ENCODE measurements at regions not wholly inside any gene's neighbourhood (a gene's known extent, or its start where the extent isn't known, plus 50 kb on each side); places are given as distances from the start of the nearest gene placed in this dataset.

DNA sequence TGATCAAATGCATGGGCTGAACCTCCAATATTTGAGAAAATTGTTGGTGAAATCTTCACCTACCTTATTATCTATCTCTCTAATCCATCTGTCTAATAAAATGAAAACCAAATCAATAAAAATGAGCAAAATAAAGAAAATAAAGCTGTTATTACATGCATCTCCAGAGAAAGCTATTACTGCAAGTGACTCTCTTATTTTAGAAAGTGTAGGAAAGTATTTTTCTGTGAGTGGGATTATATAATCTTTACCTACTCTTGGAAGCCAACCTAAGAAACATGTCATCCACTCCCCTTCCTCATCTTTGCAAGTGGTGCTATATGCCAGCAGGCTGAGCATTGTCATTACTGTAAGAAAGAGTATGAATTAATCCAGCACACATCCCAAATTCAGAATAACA, 191.5 kb upstream of the RFC3 start:
- no peak for DNase-seq (ENCODE audit: low read depth)

DNA sequence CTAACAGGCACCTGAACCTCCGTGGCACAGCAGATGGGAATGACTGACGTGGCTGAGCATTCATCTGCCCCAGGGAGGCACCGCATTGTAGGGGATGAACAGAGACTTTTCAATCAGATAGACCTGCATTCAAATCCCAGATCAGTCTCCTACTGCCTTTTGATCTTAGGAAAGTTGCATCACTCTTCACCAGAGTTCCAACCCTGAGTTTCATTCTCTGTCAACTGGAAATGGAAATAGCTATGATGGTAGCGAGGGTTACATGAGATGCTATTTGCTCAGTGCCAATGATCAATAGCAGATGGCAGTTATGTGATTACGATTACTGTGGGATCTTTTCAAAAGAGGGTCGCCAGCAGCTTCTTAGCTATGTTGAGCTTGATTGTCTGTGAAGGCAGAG, 189.3 kb upstream of the RFC3 start:
- DNase-seq (ENCODE audit: low read depth): no peak

DNA sequence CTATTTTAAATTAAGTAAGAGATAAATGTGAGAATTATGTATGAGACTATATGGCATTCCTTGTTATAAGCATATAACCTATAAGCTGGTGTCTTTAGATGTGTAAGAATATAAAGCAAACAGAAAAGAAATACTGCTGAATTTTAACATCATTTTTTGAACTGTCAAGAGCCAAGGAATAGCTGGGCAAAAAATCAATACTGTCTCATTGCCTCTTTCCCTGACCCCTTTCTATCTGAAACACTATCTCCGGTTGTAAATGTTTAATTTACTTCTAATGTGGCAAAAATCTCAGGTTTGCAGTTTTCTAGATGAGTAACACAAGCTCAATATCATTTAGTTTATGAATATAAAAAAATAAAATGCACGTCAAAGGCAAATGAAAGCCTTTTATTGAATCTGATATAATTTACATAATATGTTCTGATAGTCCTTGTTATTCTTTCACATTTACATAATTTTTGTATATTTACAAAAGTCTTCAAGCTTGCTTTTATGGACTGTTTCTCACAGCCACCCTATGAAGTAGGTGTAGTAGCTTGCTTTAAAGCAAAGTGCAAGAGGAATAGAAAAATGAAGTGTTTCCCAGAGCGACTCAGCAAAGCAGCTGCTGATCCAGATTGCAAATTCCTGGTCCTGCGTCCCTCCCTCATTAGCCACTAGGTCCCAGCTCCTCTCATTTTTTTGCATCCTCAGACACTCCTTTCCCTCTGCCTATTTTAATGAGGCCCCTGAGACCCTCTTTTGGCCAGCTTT, 188.2 kb upstream of the RFC3 start:
- DNase-seq (ENCODE audit: low read depth): no peak

DNA sequence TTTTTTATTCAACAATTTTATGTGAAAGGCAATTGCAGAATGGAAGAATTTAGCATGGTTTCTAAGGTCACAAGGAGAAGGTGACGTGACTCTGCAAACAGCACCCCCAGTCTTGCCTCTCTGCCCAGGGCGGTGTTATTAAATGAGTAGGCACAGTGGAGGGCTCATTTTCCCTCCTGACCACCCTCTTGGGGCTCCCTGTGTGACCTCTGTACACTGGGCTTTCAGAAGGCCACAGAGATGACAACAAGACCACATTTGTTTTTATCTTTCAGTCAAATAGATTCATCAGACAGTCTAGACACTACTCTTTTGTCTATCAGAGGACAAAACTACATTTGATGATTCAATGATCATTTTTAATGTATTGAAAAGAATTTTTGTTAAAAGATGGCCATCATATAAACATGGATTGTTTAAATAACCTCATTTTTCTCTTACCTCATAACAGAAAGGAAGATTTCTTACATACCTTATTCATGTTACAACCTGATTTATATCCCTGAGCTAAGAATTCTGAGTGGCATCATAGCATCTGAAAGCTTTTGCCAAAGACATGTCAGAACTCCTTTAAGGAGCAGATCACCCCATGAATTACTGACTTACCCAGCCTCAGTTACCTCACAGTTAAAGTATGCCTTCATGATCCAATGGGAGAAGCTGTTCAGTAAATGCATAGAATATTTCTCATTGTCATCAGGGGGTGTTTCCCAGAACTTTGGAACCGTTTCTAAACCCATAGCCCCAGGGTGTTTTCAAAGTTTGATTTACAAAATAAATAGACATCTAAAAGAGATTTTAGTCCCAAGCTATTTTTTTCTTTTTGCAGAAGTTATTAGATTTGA, 184.0 kb upstream of the RFC3 start:
- no peak for DNase-seq (ENCODE audit: low read depth)

DNA sequence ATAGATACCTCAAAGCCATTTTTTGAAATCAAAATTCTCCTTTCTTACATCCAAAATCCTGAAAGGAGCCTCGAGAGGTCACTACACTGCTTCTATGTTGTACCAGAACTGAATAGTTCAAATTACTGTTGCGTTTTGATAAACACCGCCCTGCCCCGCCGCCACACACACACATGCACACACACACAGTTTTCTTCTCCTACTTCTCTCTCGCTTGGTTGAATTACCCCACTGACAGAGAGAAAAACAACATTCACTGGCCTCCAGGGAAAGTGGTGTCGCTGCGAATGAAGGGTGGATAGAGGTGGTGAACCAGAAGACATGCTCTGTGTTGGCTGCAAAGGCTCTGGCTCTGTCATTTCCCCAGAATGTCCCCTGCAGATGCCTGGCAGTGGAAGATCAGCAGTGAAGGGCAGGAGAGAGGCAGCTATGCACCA, 183.4 kb upstream of the RFC3 start:
- DNase-seq (ENCODE audit: low read depth): no peak

DNA sequence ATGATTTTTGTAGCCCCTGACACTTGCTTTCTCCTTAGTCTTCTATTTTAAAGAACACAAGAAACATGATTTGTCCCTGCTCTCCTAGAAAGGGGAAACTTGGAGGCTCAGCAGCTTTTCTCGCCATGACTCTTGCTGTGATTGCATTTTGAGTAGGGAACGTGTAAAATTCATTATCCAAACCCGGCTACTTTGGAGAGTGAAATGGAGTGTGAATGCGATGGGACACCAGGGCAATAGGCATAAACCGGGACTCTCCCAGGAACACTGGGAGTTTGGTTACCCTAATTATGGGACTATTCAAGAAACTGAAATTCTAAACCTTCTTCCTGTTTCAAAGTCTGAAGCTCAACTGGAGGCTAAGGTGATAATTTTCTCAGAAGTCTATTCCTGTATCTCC, 181.7 kb upstream of the RFC3 start:
- no peak for DNase-seq (ENCODE audit: low read depth)

DNA sequence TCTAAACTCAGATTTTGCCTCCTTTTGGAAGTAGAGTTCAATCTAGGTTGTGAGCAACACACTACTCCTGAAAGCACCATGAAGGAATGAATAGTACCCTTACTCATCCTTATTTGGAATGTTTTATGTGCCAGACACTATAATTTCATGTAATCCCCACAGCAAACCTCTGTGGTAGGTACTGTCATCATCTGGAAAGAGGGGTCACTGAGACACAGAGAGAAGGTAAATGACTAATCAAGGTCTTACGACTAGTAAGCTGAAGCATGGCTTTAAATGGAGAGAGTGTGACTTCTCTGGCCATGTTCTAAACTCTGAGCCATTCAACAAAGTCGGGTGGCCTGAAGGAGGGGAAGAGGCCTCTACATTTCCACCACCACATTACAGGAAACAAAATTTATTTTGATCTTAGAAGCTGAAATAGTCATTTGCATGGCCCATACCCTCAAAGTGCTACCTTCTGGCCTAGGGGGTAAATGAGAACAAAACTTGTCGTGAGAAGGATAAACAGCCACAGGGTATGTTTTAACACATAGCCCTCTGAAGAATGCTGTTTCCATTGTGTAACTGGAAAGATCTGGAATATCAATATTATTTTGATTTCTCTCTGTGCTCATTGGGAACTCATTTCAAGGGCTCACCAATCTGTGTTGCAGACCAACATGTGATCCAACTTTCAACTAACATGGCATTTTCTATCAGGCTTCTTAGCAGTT, 180.8 kb upstream of the RFC3 start:
- no peak for DNase-seq (ENCODE audit: low read depth)

DNA sequence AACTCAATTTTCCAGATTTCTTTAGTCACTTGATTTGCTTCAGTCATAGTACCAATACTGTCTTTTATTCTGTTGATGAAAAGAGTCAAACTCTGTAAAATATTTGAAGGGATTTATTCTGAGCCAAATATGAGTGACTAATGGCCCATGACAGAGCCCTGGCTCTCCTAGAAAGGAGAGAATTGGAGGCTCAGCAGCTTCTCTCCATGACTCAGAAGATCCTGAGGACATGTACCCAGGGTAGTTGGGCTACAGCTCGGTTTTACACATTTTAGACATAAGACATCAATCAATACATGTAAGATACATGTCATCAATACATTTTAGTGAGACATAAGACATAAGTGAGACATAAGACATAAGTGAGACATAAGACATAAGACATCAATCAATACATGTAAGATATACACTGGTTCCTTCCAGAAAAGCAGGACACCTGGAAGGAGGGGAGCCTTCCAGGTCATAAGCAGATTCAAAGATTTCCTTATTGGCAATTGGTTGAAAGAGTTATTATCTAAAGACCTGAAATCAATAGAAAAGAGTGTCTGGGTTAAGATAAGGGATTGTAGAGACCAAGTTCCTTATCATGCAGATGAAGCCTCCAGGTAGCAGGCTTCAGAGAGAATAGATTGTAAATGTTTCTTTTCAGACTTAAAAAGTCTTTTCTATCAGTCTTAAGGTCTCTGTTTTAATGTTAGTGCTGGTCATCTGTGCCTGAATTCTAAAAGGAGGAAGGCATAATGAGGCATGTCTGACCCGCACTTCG, 179.8 kb upstream of the RFC3 start:
- DNase-seq (ENCODE audit: low read depth): no peak

DNA sequence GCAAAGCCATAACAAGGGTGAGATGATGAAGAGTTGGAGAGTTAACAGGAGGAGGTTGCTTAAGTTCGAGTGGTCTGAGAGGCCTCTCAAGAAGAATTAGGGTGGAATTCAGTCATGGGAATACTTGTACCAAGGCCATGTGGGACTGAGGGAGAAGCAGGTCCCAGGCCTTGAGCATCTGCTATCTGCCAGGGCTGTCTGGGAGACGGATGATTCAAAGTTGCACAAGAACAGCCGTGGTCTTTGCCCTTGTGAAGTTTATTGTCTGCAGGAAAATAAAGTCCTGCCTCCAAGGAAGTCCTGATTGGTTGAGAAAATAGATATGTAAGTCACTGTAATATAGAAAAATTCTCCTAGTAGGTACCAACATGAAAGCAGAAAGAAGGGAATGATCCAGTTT, 178.8 kb upstream of the RFC3 start:
- DNase-seq (ENCODE audit: low read depth): no peak

DNA sequence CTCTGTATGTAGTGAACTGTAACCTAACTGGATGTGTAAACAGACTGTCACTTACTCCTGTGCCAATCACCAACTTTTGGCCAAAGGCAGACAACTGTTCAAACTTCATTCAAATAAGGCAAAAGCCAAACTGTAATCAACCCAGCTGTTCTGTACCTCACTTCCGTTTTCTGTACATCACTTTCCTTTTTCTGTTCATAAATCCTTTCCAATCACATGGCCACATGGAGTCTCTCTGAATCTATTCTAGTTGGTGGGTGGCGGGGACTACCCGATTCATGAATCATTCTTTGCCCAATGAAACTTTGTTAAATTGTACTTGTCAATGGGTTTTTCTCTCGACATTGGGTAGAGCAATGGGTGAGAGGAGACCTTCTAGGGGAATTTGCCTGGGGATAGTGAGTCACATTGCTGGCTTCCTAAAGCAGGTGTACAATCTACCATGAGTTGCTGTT, 178.3 kb upstream of the RFC3 start:
- DNase-seq (ENCODE audit: low read depth): peak; percentile 42

DNA sequence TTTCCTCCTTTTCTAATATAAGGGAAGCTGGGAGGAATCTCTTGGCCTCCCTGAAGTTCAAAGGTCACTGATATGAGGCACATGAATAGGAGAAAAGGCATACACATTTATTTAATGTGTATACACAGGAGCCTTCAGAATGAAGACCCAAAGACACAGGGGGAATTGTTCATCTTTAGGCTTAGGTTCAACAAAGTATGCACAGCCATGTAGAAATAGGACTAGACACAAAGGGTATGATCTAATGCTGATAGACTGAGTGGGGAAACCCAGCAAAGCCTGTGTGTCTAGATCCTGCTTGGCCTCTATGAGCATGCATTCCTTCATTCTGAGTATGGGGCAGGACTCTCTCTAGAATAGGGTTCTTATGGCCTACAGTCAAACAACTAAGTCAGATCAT, 177.1 kb upstream of the RFC3 start:
- DNase-seq (ENCODE audit: low read depth): no peak

DNA sequence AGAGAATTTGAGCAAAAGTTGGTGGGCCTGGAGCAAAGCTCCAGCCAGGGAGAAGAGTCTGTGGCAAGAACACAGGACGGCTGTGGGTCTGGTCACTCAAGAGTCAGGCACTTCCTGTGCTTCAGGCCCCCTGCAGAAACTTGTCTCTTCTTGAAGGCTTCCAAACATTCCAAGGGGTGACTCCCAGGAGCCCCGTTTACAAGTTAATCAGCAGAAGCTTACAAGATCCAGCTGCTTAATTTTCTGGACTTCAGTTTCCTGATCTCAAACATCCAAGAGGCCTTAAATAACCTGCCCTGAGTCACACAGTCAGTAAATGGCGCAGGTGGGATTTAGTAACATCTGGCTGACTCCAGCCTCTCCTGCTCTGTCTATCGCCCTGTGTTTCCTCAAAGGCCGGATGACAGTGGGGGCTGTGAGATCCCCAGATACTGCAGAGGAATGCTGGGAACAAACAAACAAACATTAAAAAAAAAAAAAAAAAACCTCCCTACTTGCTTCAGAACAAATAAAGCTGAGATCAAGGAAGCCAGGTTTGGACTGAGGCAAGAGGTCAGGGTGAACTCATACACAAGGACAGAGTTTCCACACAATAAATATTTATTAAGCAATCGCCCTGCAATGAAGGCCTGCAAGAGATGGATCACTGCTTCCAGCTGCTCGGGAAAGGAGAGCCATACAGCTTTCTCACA, 175.4 kb upstream of the RFC3 start:
- DNase-seq (ENCODE audit: low read depth): no peak

DNA sequence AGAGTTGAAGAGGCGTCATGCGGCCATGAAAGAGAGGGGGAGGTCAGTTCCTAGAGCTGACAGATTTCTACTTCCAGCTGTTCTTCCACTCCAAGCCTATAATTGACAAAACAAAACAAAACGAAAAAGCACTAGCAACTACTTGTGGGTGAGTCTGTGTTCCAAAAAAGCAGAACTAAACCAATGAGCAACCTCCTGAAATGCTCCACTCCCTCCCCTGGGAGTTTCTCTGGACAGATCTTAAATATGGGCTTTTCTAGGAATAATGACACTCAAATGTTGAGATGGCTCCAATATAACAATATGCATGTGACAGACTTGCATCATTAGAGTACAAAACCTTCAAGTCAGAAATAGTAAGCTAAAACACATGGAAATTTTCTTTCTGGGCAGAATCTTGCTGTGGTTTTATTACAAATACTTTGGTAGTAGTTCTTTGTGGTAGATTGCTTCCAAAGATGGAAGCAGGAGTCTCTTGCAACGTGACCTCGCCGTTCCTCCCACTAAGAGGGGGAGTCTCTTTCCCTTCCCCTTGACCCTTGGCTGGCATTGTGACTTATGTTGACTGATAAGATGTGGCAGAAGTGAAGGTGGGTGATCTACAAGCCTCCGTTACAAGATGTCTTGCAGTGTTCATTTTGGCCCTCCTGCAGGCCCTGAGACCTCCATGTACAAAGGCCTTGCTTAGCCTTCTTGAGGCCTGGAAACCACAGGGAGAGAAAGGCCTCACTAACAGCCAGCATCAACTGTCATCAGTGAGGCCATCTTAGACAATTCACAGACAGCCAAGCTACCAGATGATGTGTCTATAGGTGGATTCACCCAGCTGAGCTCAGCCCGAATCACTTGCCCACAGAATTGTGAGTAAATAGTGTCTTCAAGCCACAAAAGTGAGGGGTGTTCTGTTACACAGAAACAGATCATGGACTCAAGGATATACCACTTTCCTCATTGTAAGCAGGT, 173.1 kb upstream of the RFC3 start:
- DNase-seq (ENCODE audit: low read depth): no peak

DNA sequence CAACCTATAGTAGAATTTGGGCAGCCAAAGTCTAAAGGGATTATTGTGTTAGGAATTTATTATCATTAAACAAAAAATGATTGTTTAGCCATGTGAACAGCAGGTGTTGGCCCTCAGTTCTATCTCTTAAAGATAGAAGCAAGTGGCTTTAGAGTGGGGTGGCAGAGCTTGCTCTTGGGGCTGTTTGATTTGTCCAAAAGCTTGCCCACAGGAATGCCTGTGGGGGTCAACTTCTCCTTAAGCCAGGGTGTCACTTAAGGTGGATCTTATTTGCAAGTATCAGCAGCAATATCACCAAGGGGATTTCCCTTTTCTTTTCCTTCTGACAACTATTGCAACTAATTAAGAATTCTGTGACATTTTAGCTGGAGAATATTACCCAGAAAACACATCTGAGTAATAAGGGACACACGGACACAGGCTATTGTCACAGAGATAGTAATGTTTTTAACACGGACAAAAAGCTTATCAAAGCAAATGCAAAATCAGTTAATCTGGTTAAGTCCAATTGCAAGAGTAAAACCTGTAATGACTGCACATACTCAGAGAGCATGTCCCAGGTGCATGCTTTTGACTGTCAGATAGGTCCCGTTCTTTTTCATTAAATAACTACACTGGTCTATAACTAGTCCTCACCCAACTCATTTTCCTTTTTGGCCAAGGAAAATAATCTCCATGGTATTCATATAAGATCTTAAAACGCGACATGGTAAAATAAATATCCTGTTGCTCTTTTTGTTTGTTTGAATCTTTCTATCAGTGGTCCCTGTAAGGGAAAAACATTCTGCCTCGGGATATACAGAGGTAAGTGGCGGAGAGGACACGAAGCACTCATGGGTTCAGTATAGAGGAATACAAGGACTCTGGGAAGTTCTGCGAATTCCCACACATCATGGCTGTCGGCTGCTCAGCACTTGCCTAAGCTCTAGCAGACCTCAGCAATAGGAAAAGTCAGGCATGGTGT, 172.1 kb upstream of the RFC3 start:
- DNase-seq (ENCODE audit: low read depth): no peak

DNA sequence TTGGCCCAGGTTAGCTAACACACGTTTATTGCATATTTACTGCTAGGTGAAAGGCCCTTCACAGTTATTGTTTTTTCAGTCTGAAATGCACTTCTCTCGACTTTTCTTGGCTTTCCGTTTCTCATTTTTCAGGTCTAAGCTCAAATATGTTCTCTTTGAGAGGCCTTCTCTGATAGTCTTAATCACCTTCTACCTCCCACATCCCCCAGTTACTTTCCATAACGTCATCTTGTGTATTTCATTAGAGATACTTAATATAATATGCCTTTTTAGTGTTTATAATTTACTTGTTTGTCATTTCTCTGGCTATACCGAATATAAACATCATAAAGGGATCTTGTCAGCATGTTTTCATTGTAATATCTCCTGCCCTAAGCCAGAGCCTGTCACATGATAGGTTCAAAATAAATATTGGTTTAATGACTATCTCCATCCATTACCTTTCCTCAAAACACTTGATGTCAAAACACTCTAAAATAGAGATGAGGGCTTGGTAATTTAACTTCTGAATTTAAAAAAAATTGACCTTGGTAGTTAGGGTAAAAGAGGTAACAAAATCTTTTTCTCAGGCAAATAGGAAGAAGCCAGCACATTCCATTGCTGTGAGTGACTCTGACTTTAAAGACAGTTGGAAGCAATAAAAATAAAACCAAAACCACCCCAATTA, 168.6 kb upstream of the RFC3 start:
- no peak for DNase-seq (ENCODE audit: low read depth)

DNA sequence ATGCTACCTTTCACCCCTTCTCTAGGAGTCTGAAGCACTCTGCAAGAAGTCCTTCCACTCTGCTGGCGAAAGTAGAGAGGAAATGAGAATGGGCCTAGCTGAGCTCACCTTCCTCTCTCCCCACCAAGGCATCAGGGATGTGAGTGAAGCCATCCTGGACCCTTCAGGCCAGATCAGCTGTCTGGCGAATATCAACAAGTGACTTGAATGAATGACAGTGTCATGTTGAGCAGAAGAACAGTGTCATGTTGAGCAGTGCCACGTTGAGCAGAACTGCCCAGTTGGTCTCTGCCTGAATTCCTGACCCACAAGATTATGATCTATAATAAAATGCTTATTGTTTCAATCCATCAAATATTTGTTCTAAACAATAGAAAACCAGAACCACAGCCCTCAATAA, 166.2 kb upstream of the RFC3 start:
- no peak for DNase-seq (ENCODE audit: low read depth)

DNA sequence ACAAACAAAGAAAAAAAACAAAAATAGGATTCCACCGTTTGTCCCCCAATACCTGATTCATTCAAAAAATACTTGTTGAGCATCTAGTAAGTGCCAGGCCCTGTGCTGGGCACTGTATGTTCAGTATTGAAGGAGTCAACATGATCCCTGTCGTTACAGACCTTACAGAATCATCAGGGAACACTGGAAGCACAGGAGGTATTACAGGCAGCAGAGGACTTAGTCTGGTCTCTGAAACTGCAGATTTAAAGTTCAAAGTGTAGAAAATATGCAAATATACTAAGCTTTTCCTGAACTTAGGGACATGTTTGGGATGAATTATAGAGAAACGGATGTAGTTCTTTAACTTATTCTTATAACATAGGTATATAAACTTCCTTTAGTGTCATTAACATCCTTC, 160.7 kb upstream of the RFC3 start:
- DNase-seq (ENCODE audit: low read depth): no peak

DNA sequence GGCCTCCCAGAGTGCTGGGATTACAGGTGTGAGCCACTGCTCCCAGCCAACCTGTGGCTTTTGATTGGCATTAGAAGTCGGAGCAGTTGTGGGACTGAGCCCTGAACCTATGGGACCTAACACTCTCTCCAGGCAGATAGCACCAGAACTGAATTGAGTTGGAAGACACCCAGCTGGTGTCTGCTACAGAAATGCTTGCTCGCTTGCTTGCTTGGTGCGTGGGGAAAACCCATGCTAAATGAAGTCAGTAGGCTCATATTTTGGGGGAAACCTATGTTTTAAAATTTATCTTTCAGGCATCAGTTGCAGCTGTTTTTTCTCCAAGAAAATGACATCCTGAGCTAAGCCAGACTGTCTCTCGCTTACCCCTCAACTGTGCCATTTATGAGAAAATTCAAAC, 158.5 kb upstream of the RFC3 start:
- no peak for DNase-seq (ENCODE audit: low read depth)

DNA sequence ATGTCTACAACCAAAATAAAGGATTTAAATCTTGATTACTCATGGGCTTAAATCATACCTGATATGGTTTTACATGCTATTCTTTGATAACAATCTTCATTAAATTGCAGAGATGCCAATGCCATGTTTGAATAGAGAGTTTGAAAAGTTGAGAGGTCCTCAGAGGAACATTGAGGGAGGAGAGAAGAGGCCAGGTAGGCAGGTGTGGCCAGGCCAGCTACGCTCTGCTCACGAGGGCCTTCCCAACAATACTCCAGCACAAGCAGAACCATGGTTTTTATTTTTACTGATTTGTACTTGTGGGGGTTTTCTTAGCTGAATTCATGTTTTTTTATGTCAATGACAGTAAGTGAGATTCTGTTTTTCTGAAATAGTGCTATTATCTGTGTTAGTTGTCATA, 158.1 kb upstream of the RFC3 start:
- DNase-seq (ENCODE audit: low read depth): no peak
